IgD-negative memory B cell (primary cell): ENCODE measurements at regions not wholly inside any gene's neighbourhood (a gene's known extent, or its start where the extent isn't known, plus 50 kb on each side); places are given as distances from the start of the nearest gene placed in this dataset.

ENCODE experiments used
- H3K27ac Mint-ChIP-seq, 3 donors: one replicate each; pipeline ENCODE4 v1.8.0; 2020 to 2022; ENCODE audit warnings: mild to moderate bottlenecking in 3 of 3, mixed read lengths in 3 of 3, moderate library complexity in 1 of 3
- H3K27me3 Mint-ChIP-seq: one replicate; pipeline ENCODE4 v1.8.0; 2021; ENCODE audit warnings: mixed read lengths
- H3K36me3 Mint-ChIP-seq: one replicate; pipeline ENCODE4 v1.8.0; 2020; ENCODE audit warnings: mild to moderate bottlenecking, mixed read lengths
- H3K4me1 Mint-ChIP-seq, 3 donors: one replicate each; pipeline ENCODE4 v1.8.0; 2020 to 2022; ENCODE audit warnings: mixed read lengths in 3 of 3, mild to moderate bottlenecking in 1 of 3
- H3K4me3 Mint-ChIP-seq, 4 donors: one replicate each; pipeline ENCODE4 v1.8.0; 2020 to 2022; ENCODE audit warnings: mild to moderate bottlenecking in 4 of 4, mixed read lengths in 4 of 4, moderate library complexity in 3 of 4
- H3K9me3 Mint-ChIP-seq, 3 donors: one replicate each; pipeline ENCODE4 v1.8.0; 2020 to 2021; ENCODE audit warnings: mixed read lengths in 3 of 3, mild to moderate bottlenecking in 1 of 3

DNA sequence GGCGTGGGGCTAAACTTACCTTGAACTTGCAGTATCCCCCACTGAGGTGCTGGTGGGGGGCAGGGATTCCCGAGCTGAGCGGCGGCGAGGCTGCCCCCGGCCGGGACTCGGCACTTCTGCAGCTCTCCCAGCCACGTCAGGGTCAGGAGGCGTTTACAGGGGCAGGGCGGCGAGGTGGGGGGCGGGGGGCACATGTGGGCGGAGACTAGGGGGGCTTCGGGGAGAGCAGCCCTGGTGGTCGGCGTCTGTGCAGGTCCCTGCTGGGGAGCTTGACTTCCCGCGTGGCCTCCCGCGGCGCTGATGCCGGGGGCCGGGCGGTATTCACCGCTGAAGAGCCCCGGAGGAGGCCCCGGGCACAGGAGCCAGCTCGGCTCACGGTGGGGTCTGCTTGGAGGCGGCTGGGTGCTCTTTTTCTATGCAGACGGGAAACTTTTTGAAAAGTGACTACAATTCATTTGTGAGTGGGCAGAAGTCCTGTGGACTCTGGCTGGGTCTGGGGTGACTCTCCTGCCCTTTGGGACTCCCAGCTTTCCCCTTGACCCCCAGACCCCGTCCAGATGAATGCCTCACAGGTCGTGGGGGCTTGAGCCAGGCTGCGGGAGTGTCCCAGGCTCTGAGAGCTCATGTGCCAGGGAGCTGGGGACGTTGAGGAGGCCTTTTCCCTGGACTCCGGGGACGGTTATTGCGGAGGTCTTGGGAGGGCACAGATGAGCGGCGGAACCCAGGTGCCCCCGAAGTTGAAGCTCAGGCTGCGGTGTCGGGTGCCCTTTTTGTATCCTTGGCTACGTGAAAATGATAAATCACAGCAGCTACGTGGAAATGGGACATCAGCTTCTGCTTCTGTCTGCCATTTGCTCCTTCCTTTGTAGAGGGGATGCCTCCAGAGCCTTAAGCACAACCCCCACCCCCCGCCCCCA is 75.9 kb upstream of the GATA5 start:
- H3K36me3 Mint-ChIP-seq: no peaks in the 10 kb centered on the region
- peak overlapping the region in 3 of 4 donors; percentile 50 to 74 (median 68) for H3K4me3 Mint-ChIP-seq
- H3K27ac Mint-ChIP-seq: no peak overlapping the region
- peaks cover 0 to 2% (median 1%) of the 10 kb centered on the region in 3 donors for H3K4me1 Mint-ChIP-seq
- peaks cover 29% of the 10 kb centered on the region for H3K27me3 Mint-ChIP-seq
- no peaks in the 10 kb centered on the region for H3K9me3 Mint-ChIP-seq

DNA sequence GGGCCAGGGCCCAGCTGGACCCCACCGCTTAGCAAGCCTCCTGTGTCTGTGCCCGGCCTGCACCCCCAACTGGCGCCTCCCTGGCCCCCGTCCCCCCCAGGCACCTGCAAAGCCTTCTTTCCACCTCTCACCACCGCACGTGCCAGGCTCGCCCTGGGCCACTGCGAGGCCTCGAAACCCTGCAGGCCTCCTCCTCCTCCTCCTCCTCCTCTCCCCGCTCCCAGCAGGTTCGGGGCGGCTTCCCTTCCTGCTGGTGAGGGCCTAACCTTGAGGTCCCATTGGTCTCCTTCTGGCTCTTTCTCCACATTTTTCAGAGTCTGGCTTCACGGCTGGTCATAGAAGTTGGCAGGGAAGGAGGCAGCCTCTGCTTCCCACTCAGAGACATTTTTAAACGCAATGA is 76.8 kb upstream of the GATA5 start:
- Mint-ChIP-seq H3K9me3 (no peaks in the 10 kb centered on the region), H3K36me3 (no peaks in the 10 kb centered on the region), H3K4me1 (peaks cover 0 to 2% (median 1%) of the 10 kb centered on the region in 3 donors), H3K27ac (no peak overlapping the region), H3K4me3 (peak overlapping the region in 1 of 4 donors; percentile 66), H3K27me3 (peaks cover 24% of the 10 kb centered on the region)

DNA sequence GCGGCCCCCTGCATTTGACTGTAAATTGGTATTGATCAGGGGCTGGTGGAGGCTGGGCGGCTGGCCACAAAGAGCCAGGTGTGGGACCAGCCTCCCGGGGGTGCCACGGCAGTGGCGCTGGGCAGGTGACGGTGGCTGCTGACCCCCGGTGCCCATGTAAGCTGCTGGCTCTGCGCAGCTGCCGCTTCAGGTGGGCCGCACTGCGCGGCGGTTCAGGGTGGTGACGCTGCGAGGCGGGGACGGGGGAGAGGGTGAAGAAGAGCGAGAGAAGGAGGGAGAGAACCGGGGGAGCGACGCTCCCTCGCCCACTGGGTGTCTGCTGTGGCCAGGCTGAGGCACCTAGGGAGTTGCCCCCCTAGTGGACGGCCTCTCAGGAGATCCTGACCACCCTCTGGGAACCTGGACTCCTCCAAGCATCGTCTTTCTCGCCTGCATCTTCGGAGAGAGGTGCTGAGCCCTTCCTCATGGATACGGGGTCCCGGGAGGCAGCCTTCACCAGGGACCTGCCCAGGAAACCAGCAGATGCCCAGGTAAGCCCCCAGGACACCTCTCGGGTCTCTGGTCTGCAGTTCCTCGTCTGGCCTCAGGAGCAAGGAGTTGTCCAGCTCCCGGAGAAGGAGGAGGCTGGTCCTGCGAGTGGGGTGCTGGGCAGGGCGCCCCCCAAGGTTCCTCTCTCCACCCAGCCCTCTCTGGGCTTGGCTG is 77.5 kb upstream of the GATA5 start:
- Mint-ChIP-seq H3K4me1 (peaks cover 0 to 2% (median 1%) of the 10 kb centered on the region in 3 donors), H3K27ac (no peak overlapping the region), H3K36me3 (no peaks in the 10 kb centered on the region), H3K4me3 (no peak overlapping the region), H3K9me3 (no peaks in the 10 kb centered on the region), H3K27me3 (peaks cover 24% of the 10 kb centered on the region)

DNA sequence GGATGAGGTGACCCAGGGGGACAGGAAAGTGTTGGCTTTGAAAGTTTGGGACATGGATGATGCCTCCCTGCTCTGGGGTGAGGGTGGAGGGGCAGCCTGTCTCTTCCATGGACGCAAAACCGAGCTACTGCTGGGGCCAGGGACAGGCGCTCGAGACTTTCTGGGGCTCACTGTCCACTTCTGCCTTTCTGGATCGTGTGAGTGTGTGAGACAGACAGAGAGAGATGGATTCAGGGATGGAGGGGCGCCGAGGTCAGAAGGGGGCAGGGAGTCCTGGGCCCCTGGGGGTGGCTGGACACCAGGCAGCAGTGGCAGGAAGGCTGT is 78.0 kb upstream of the GATA5 start:
- H3K9me3 Mint-ChIP-seq: no peaks in the 10 kb centered on the region
- no peak overlapping the region for H3K4me3 Mint-ChIP-seq
- peaks cover 24% of the 10 kb centered on the region for H3K27me3 Mint-ChIP-seq
- H3K4me1 Mint-ChIP-seq: peaks cover 0 to 2% (median 1%) of the 10 kb centered on the region in 3 donors
- H3K27ac Mint-ChIP-seq: no peak overlapping the region
- no peaks in the 10 kb centered on the region for H3K36me3 Mint-ChIP-seq

DNA sequence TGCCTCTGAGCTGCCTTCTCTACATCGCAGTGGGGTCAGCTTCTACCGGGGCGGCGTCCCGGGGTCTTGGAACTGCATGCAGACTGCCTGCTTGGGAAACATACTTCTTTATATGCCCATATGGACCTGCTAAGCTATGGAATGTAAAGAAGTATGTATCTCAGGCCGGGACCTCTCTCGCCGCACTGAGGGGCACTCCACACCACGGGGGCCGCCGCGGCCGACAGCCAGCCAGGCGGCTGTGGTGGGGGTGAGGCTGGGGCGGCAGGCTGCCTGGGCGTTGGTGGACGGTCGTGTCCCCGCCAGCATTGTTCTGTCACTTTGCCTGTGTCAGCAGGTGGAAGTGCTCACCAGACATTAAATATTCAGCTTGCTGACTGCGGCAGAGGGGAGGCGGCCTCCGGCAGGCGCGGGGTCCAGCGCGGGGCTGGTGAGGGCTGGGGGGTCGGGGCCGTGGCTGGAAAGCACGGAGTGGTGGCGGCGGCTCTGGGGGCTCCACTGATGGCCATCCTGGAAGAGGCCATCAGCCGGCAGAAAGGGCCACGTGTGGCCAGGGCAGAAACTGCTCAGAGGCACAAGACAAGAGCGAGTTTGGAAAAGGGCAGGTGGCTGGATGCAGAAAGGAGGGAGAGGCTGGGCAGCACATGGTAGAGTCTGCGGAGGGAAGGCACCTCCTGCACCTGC is 78.6 kb upstream of the GATA5 start:
- no peak overlapping the region for H3K4me3 Mint-ChIP-seq
- H3K27me3 Mint-ChIP-seq: peaks cover 24% of the 10 kb centered on the region
- H3K36me3 Mint-ChIP-seq: peaks cover 2% of the 10 kb centered on the region
- H3K4me1 Mint-ChIP-seq: peaks cover 0 to 2% (median 1%) of the 10 kb centered on the region in 3 donors
- H3K27ac Mint-ChIP-seq: no peak overlapping the region
- H3K9me3 Mint-ChIP-seq: no peaks in the 10 kb centered on the region

DNA sequence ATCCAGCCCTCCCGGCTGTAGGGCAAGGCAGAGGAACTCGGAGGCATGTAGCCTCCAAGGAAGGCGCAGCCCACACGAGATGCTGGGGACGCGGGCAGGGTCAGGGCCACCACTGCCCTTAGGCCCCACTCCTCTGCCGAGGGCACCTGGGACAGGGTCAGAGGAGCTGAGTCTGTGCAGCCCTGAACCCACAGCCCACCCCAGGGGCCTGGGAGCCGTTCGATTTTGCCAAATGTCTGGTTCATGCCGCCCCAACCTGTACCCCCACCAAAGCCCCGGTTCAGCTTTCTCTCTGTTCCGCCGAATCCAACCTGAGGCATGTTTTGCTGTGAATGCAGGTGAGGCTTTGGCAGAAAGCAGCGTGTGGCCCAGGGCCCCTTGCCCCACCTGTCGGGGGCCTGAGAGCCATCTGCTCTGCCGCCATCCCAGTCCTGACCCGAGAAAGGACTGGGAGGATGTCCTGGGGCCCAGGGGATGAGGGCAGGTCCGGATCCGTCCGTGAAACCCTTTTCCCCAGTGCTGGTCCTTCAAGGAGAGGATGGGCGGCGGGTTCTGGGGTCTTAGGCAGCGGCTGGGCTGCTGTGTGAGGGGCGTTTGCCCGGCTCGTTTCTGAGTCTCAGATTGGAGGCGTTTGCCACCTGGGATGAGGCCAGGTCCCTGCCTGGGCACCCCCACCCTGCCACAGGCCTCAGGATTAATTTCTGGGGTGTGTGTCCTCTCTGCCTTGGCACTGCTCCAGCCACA is 79.3 kb upstream of the GATA5 start:
- Mint-ChIP-seq H3K36me3 (peaks cover 2% of the 10 kb centered on the region), H3K27ac (no peak overlapping the region), H3K27me3 (peaks cover 24% of the 10 kb centered on the region), H3K9me3 (no peaks in the 10 kb centered on the region), H3K4me1 (peaks cover 0 to 2% (median 1%) of the 10 kb centered on the region in 3 donors), H3K4me3 (no peak overlapping the region)

DNA sequence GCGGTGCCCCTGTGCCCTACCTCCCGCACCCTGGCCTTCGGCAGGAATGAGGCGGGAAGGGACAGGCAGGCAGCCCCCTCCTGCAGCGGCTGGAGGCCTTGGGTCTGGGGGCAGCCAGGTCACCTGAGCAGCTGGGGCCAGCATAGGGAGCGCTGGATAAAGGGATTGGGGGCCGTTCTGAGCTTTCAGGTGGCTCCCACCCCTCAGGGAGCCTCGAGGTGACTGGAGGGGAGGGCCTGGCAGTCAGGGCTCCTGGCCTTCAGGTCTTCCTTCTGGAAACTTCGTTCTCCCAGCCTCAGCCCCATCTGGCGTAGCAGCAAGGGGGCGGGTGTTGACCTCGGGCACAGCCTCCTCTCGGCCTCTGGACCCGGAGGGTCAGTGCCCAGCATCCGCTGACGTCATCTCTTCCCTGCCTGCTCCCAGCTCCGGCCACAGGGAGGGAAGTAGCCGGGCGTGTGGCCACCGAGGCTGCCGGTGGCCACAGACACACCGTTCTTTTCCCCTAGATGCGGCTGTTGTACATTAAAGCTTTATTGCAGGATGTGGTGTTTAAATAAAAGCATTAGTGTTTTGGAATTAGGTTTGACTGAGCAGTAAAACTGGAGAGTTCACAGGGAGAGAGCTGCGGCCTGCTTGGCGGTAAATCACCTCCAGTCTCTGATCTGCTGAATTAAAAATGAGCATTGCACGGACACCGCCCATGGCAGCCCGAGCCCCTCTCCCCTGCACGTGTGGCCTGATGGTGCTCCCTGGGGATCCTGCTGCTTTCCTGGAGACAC is 80.0 kb upstream of the GATA5 start:
- no peak overlapping the region for H3K4me3 Mint-ChIP-seq
- H3K9me3 Mint-ChIP-seq: no peaks in the 10 kb centered on the region
- peaks cover 2% of the 10 kb centered on the region for H3K36me3 Mint-ChIP-seq
- no peak overlapping the region for H3K27ac Mint-ChIP-seq
- peaks cover 21% of the 10 kb centered on the region for H3K27me3 Mint-ChIP-seq
- peaks cover 0 to 1% (median 0%) of the 10 kb centered on the region in 3 donors for H3K4me1 Mint-ChIP-seq

DNA sequence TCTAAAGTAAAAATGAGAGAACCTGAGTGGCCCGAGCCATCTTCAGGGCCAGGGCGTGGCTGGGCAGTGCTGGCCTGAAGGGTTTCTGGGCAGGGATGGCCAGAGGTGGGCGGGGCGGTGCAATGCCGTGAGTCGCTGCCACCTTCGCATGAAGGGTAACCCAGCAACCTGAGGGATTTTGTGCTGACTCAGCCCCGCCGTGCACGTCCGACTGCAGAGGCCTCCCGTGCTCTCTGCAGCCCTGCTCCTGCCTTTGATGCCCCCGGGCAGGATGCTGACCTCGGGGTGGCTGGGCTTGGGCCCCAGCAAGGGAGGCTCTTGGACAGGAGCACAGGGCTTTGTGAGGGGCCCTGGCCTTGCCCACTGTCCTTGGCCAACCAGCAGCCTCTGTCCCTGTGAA is 81.7 kb upstream of the GATA5 start:
- Mint-ChIP-seq H3K27ac (no peak overlapping the region), H3K9me3 (no peaks in the 10 kb centered on the region), H3K36me3 (peaks cover 2% of the 10 kb centered on the region), H3K4me1 (peaks cover 0 to 6% (median 5%) of the 10 kb centered on the region in 3 donors), H3K27me3 (peaks cover 21% of the 10 kb centered on the region), H3K4me3 (no peak overlapping the region)

DNA sequence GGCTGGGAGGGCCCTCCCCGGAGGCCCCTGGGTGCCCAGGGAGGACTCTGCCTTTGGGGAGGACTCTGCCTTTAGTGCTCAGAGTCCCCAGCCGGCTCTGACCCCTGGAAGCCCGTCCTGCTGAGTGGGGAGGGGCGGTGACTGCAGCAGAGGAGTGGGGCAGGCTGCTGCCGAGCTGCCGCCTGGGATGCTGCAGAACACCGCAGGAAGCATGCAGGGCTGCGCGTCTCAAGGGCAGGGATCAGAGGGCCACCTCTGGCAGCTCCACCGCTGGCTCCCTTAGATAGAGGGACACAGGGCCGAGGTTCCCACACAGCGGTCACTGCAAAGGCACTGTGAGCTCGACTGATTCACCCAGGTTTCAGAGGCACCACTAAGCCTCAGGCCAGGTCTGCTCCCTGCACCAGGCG is 82.2 kb upstream of the GATA5 start:
- H3K4me3 Mint-ChIP-seq: no peak overlapping the region
- H3K27me3 Mint-ChIP-seq: peaks cover 17% of the 10 kb centered on the region
- peaks cover 0 to 5% (median 4%) of the 10 kb centered on the region in 3 donors for H3K4me1 Mint-ChIP-seq
- H3K27ac Mint-ChIP-seq: no peak overlapping the region
- peaks cover 2% of the 10 kb centered on the region for H3K36me3 Mint-ChIP-seq
- H3K9me3 Mint-ChIP-seq: no peaks in the 10 kb centered on the region

DNA sequence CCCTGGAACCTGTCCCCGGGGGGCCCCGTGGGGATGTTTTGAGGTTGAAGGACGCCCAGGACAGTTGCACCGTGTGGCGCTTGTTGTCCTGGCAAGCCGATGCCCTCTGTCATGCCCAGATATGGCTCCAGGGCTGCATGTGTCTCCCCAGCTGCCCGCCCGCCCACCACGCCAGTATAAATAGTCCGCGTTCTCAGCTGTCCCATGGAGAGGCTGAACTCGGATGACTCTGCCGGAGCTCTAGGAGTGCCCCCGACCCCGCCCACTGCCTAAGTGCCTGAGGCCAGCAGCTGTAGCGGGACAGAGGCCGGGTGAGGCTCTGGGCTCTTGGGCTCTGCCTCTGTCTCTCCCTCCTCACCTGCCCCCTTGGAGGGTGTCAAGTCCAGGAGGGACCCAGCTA is 83.0 kb upstream of the GATA5 start:
- H3K27me3 Mint-ChIP-seq: peaks cover 12% of the 10 kb centered on the region
- H3K9me3 Mint-ChIP-seq: no peaks in the 10 kb centered on the region
- no peak overlapping the region for H3K27ac Mint-ChIP-seq
- peaks cover 0 to 5% (median 4%) of the 10 kb centered on the region in 3 donors for H3K4me1 Mint-ChIP-seq
- H3K4me3 Mint-ChIP-seq: no peak overlapping the region
- H3K36me3 Mint-ChIP-seq: peaks cover 2% of the 10 kb centered on the region

DNA sequence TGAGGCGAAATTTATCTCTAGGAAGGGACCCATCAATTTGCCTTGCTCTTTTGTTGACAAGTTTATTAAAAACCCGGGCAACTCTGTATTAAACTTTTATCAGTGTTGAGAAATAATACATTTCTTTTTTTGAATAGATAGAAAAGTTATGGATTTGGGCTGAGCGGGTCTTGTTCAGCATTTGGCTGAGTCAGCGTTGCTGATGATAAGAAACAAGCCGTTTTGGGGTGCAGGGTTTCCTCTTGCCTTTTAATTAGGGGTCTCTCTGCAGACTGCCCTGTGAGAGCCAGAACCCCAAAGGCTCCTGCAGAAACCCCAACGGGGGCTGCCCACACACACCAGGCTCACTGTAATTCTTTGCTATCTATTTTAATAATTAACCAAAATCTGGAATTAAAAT is 82.1 kb upstream of the SLCO4A1 start:
- Mint-ChIP-seq H3K4me3 (no peak overlapping the region), H3K27ac (no peak overlapping the region), H3K4me1 (peaks cover 0 to 5% (median 4%) of the 10 kb centered on the region in 3 donors), H3K27me3 (peaks cover 8% of the 10 kb centered on the region), H3K36me3 (peaks cover 2% of the 10 kb centered on the region), H3K9me3 (no peaks in the 10 kb centered on the region)

DNA sequence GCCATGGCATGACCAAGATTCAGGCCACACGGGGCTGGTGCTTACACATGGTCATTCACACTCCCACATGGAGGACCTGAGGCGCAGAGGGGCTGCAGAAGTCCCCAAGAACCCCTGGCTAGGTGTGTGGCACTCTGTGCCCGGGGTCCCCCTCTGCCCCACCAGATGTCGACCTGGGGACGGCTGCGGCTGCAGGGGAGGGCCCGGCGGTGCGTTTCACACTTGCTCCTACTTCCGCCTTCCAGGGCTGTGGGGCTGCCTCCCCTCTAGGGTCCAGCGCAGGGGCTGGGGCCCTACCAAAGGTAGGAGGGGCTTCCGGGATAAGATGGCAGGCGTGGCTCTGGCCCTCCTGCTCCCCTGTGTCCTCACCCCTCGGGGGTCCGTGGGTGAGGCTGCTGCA is 81.1 kb upstream of the SLCO4A1 start:
- H3K4me1 Mint-ChIP-seq: peaks cover 0 to 5% (median 4%) of the 10 kb centered on the region in 3 donors
- H3K27ac Mint-ChIP-seq: no peak overlapping the region
- peaks cover 2% of the 10 kb centered on the region for H3K36me3 Mint-ChIP-seq
- H3K27me3 Mint-ChIP-seq: peaks cover 5% of the 10 kb centered on the region
- peak overlapping the region in 3 of 4 donors; percentile 52 to 80 (median 75) for H3K4me3 Mint-ChIP-seq
- no peaks in the 10 kb centered on the region for H3K9me3 Mint-ChIP-seq

DNA sequence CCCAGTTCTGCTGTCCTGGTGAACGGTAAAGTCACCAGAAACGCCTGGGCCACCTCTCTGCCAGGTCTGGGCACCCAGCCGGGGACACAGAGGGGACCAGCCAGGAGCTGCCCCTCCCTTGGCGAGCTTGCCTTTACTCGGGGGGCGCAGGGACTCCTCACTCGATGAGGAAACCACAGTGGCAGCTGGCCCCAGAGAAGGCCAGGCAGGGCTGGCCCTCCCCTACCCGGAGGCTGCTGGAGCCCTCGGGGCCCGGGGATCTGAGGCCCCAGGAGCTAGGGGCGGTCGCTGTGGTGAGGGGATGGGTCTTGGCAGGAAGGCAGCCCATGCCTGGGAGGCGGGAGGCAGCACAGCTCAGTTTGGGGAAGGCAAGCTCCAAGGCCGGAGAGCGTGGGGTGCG is 80.4 kb upstream of the SLCO4A1 start:
- H3K36me3 Mint-ChIP-seq: peaks cover 2% of the 10 kb centered on the region
- no peak overlapping the region for H3K4me3 Mint-ChIP-seq
- H3K9me3 Mint-ChIP-seq: no peaks in the 10 kb centered on the region
- H3K27ac Mint-ChIP-seq: no peak overlapping the region
- peaks cover 5% of the 10 kb centered on the region for H3K27me3 Mint-ChIP-seq
- peaks cover 0 to 5% (median 4%) of the 10 kb centered on the region in 3 donors for H3K4me1 Mint-ChIP-seq

DNA sequence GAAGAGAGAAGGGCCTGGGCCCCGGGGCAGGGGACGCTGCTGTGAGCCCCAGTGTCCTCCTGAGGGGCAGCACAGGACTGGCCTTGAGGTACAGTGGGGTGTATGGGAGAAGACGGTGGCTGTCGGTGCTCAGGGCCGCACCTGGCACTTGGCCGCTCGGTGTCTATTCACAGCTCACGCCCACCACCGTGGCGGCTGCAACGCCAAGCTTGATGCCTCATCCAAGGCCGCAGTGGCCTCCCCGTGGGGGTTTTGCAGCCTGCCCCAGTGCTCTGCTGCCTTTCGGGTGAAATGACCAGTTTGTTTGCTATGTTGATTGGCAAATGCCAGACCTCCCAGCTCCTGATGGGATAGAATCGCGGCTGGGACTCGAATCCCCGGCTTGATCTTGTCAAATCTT is 79.5 kb upstream of the SLCO4A1 start:
- H3K27ac Mint-ChIP-seq: no peak overlapping the region
- peaks cover 2% of the 10 kb centered on the region for H3K36me3 Mint-ChIP-seq
- H3K4me3 Mint-ChIP-seq: no peak overlapping the region
- H3K4me1 Mint-ChIP-seq: peaks cover 0 to 5% (median 4%) of the 10 kb centered on the region in 3 donors
- H3K27me3 Mint-ChIP-seq: peaks cover 5% of the 10 kb centered on the region
- no peaks in the 10 kb centered on the region for H3K9me3 Mint-ChIP-seq
